K562 (cell line): ENCODE measurements at regions not wholly inside any gene's neighbourhood (a gene's known extent, or its start where the extent isn't known, plus 50 kb on each side); places are given as distances from the start of the nearest gene placed in this dataset.

Experiments used
- ATAC-seq: fragments of 200-7000 bp; cut with Tn5 transposase; 3 replicates; pipeline ENCODE4 v1.9.1; 2020; ENCODE audit warnings: moderate library complexity
- BruUV-seq: library from RNA; stranded (reverse); fragments of 400-500 nt; replicated peaks from 2 replicates; lab custom pipeline; 2021; lab: Mats Ljungman, UMichigan
- CTCF ChIA-PET: fragments of 300-600 bp; formaldehyde crosslinking; extraction: SDS; loops from one replicate; lab custom pipeline; 2021; ENCODE audit warnings: low intra/inter-chr PET ratio; lab: Yijun Ruan, JAX
- POLR2A ChIA-PET: fragments of 300-600, 350-650 bp; sonication (Branson Sonifier 250); formaldehyde crosslinking; extraction: SDS; loops from one replicate; lab custom pipeline; 2021; ENCODE audit warnings: antibody characterized with exemption, inconsistent platforms; lab: Yijun Ruan, JAX
- DNase-seq, 4 experiments: peaks; one replicate each; pipeline versions ENCODE4 v3.0.0 to v3.0.0-alpha.2; 2011 to 2018; ENCODE audit warnings: low spot score in 3 of 4, mixed read lengths in 3 of 4; ENCODE audit errors: extremely low read depth in 1 of 4
- FAIRE-seq: peaks from 2 replicates; lab custom pipeline; 2011; peaks lifted over from hg19 to GRCh38; lab: Jason Lieb, UNC
- H2AFZ ChIP-seq: 2 replicates; pipeline ENCODE4 v1.6.0; 2011; ENCODE audit warnings: low read depth, low read length, control low read depth, inconsistent platforms
- H3K27ac ChIP-seq: fragments of 200-600 bp; 3 replicates; pipeline ENCODE4 v1.8.0; 2011; ENCODE audit warnings: low read depth, mild to moderate bottlenecking, control low read depth, inconsistent platforms, low read length, moderate library complexity, mixed read lengths; ENCODE audit errors: extremely low read depth
- H3K27me3 ChIP-seq, 2 experiments: fragments of 300-600 bp in 1 of 2; 2 replicates in 1 of 2; 3 replicates in 1 of 2; pipeline versions ENCODE4 v1.6.0 to v1.8.0; 2011; ENCODE audit warnings: inconsistent platforms in 2 of 2, low read length in 2 of 2, mild to moderate bottlenecking in 1 of 2, mixed read lengths in 1 of 2, moderate library complexity in 1 of 2; ENCODE audit not compliant: control insufficient read depth in 2 of 2, insufficient read depth in 2 of 2
- H3K36me3 ChIP-seq: fragments of 300-600 bp; 3 replicates; pipeline ENCODE4 v1.8.0; 2011; ENCODE audit warnings: mild to moderate bottlenecking, low read length, inconsistent platforms; ENCODE audit not compliant: control insufficient read depth, insufficient read depth
- H3K4me1 ChIP-seq, 2 experiments: fragments of 200-600 bp in 1 of 2; replicated peaks in 1 of 2; 2 replicates in 1 of 2; 3 replicates in 1 of 2; pipeline versions ENCODE4 v1.5.1 to v1.8.0; 2011; ENCODE audit warnings: inconsistent platforms in 2 of 2, low read length in 2 of 2, mild to moderate bottlenecking in 1 of 2, mixed read lengths in 1 of 2, moderate library complexity in 1 of 2; ENCODE audit not compliant: control insufficient read depth in 2 of 2, insufficient read depth in 2 of 2
- H3K4me2 ChIP-seq: 2 replicates; pipeline ENCODE4 v1.6.1; 2011; ENCODE audit warnings: low read length, control low read depth, inconsistent platforms, mixed read lengths; ENCODE audit not compliant: insufficient read depth
- H3K4me3 ChIP-seq: fragments of 200-600 bp; sonication (generic), shearing (Covaris generic); 2 replicates; pipeline ENCODE4 v1.5.1; 2016; ENCODE audit warnings: control low read depth, inconsistent platforms
- H3K79me2 ChIP-seq: fragments of 200-600 bp; 3 replicates; pipeline ENCODE4 v1.8.0; 2011; ENCODE audit warnings: low read length, inconsistent platforms; ENCODE audit not compliant: control insufficient read depth, insufficient read depth
- H3K9ac ChIP-seq, 2 experiments: 2 replicates each; pipeline versions ENCODE4 v1.6.0 to v1.6.1; 2011; ENCODE audit warnings: low read depth in 2 of 2, low read length in 2 of 2, control low read depth in 1 of 2, inconsistent platforms in 1 of 2, mild to moderate bottlenecking in 1 of 2, mixed read lengths in 1 of 2; ENCODE audit not compliant: insufficient read depth in 1 of 2
- H3K9me1 ChIP-seq: one replicate; pipeline ENCODE4 v1.6.0; 2011; ENCODE audit warnings: inconsistent platforms, mild to moderate bottlenecking, low read length, moderate library complexity; ENCODE audit not compliant: control insufficient read depth, insufficient read depth
- H3K9me3 ChIP-seq: replicated peaks from 2 replicates; pipeline ENCODE4 v1.5.1; 2011; ENCODE audit warnings: low read depth, low read length, inconsistent platforms; ENCODE audit not compliant: control insufficient read depth, insufficient read depth
- H4K20me1 ChIP-seq: replicated peaks from 2 replicates; pipeline ENCODE4 v1.6.1; 2011; ENCODE audit warnings: low read length, inconsistent platforms, mixed read lengths; ENCODE audit not compliant: control insufficient read depth, insufficient read depth
- CHD1 ChIP-seq: fragments of 200-600 bp; sonication (generic); IDR thresholded peaks from one replicate; pipeline ENCODE4 v1.6.1; 2012; ENCODE audit warnings: mild to moderate bottlenecking, moderate library complexity, low read length, inconsistent platforms
- MAFK ChIP-seq: IDR thresholded peaks from 2 replicates; pipeline ENCODE4 v1.6.1; 2011; ENCODE audit warnings: low read length, improper control_type of control experiment
- PPARD ChIP-seq: fragments of 250-450 bp; sonication (Bioruptor Pico); IDR thresholded peaks from 2 replicates; pipeline ENCODE4 v1.8.0; 2022; ENCODE audit warnings: inconsistent platforms, mild to moderate bottlenecking, moderate library complexity
- SMARCC2 ChIP-seq: fragments of 450-650 bp; IDR thresholded peaks from 2 replicates; pipeline ENCODE4 v1.6.1; 2017; ENCODE audit warnings: antibody characterized with exemption, moderate library complexity, mild to moderate bottlenecking, low read depth
- ZNF23 ChIP-seq: fragments of 250-450 bp; sonication (Bioruptor Pico); IDR thresholded peaks from 2 replicates; pipeline ENCODE4 v1.4.0; 2020; ENCODE audit warnings: mild to moderate bottlenecking
- ZNF311 ChIP-seq: fragments of 250-450 bp; sonication (Bioruptor Pico); IDR thresholded peaks from 2 replicates; pipeline ENCODE4 v1.4.0; 2020; ENCODE audit warnings: mild to moderate bottlenecking, moderate library complexity
- ZNF583 ChIP-seq: fragments of 250-450 bp; sonication (Bioruptor Pico); IDR thresholded peaks from 2 replicates; pipeline ENCODE4 v1.4.0; 2020
- ZNF609 ChIP-seq: sonication (generic); formaldehyde crosslinking; IDR thresholded peaks from 2 replicates; pipeline ENCODE4 v1.8.1; 2023; ENCODE audit warnings: missing genetic modification reagents, mild to moderate bottlenecking, borderline replicate concordance
- ZNF699 ChIP-seq: fragments of 250-450 bp; sonication (Bioruptor Pico); IDR thresholded peaks from 2 replicates; pipeline ENCODE4 v1.8.0; 2021; ENCODE audit warnings: mild to moderate bottlenecking, moderate library complexity; ENCODE audit not compliant: insufficient replicate concordance
- WGBS: fragments of 100-300 bp; shearing (Covaris generic); methylation state at CpG from one replicate; pipeline ENCODE4 v1.1.6; 2016; ENCODE audit warnings: low coverage, mixed read lengths; ENCODE audit not compliant: insufficient coverage; ENCODE audit errors: missing lambda C conversion rate; 5-methylcytosine and 5-hydroxymethylcytosine counted together
- in situ Hi-C: fragments of 300-500 bp; cut with MboI; formaldehyde crosslinking; loops from 4 replicates; pipeline ENCODE4 v1.15.0; 2018; ENCODE audit warnings: inconsistent platforms, mixed read lengths
- intact Hi-C: fragments of 100-400 bp; cut with micrococcal nuclease; formaldehyde crosslinking; loops from 2 replicates; pipeline ENCODE4 v1.14.2; 2022
- TF ChIP-seq, protein P1 (sequence below): IDR thresholded peaks from 2 replicates; pipeline ENCODE4 v1.6.1; 2011; ENCODE audit warnings: borderline replicate concordance, low read depth, mild to moderate bottlenecking, moderate library complexity, low read length; ENCODE audit not compliant: insufficient read depth, poor library complexity, severe bottlenecking

GRCh38 chr14:105711044-105711620, 184.7 kb downstream of the TMEM121 start:
- CTCF ChIA-PET: no interaction called here

More at GRCh38 chr14:105711044-105711620, 184.7 kb downstream of the TMEM121 start:
- no TSS peak for BruUV-seq
- Histone ChIP-seq H3K27me3 (no peaks in the 10 kb centered on the region), H3K36me3 (no peaks in the 10 kb centered on the region), H3K4me2 (no peak overlapping the region), H3K27ac (no peak overlapping the region), H3K4me1 (peaks cover 0 to 7% of the 10 kb centered on the region in 2 experiments; a peak in 2 of 5 replicates), H2AFZ (no peak overlapping the region), H3K79me2 (no peaks in the 10 kb centered on the region), H4K20me1 (no peaks in the 10 kb centered on the region), H3K9me1 (no peaks in the 10 kb centered on the region), H3K9me3 (no peaks in the 10 kb centered on the region), H3K9ac (no peak overlapping the region), H3K4me3 (no peak overlapping the region)
- no CpG with 5 or more reads among the region's 18 CpGs for WGBS
- FAIRE-seq (no peak), ATAC-seq (no peak), DNase-seq (no peak)
- TF ChIP-seq ZNF23 (no peak), CHD1 (no peak), SMARCC2 (no peak), ZNF699 (CRISPR knock-in tag) (no peak), MAFK (no peak), ZNF583 (CRISPR knock-in tag) (no peak), PPARD (CRISPR knock-in tag) (no peak), ZNF311 (CRISPR knock-in tag) (no peak), ZNF609 (CRISPR knock-in tag) (no peak)
- TF ChIP-seq, protein P1, sequence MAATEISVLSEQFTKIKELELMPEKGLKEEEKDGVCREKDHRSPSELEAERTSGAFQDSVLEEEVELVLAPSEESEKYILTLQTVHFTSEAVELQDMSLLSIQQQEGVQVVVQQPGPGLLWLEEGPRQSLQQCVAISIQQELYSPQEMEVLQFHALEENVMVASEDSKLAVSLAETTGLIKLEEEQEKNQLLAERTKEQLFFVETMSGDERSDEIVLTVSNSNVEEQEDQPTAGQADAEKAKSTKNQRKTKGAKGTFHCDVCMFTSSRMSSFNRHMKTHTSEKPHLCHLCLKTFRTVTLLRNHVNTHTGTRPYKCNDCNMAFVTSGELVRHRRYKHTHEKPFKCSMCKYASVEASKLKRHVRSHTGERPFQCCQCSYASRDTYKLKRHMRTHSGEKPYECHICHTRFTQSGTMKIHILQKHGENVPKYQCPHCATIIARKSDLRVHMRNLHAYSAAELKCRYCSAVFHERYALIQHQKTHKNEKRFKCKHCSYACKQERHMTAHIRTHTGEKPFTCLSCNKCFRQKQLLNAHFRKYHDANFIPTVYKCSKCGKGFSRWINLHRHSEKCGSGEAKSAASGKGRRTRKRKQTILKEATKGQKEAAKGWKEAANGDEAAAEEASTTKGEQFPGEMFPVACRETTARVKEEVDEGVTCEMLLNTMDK: no peak
- POLR2A ChIA-PET: no interaction called here
- in situ Hi-C loops: no loop called here
- intact Hi-C loops: no loop called here
